Kidney epithelial cell (primary cell): ENCODE measurements at regions not wholly inside any gene's neighbourhood (a gene's known extent, or its start where the extent isn't known, plus 50 kb on each side); places are given as distances from the start of the nearest gene placed in this dataset.

Experiments
- DNase-seq: peaks from one replicate; pipeline ENCODE4 v3.0.0-alpha.2; 2010; ENCODE audit warnings: low read depth
- H3K27me3 ChIP-seq: 2 replicates; pipeline ENCODE4 v1.6.0; 2011; ENCODE audit warnings: low read length; ENCODE audit not compliant: control insufficient read depth, insufficient read depth
- H3K36me3 ChIP-seq: 2 replicates; pipeline ENCODE4 v1.5.1; 2011; ENCODE audit warnings: low read length; ENCODE audit not compliant: control insufficient read depth, insufficient read depth
- H3K4me3 ChIP-seq: 2 replicates; pipeline ENCODE4 v1.5.1; 2011; ENCODE audit warnings: low read depth, mild to moderate bottlenecking, control low read depth, low read length
- CTCF ChIP-seq: IDR thresholded peaks from 2 replicates; pipeline ENCODE4 v1.5.1; 2011; ENCODE audit warnings: mild to moderate bottlenecking, moderate library complexity, low read length, control low read depth, inconsistent platforms; ENCODE audit not compliant: insufficient read depth, poor library complexity, severe bottlenecking

- no peaks in the 10 kb centered on the region for H3K27me3 ChIP-seq
- H3K4me3 ChIP-seq: no peak overlapping the region
- H3K36me3 ChIP-seq: no peaks in the 10 kb centered on the region
- no peak for TF ChIP-seq CTCF
- DNase-seq: peak; percentile 82
Observed at GRCh38 chr10:2980791-2981360, 86.5 kb upstream of the PFKP start.

GRCh38 chr10:2980116-2980515 is 87.2 kb upstream of the PFKP start:
- no peak overlapping the region for H3K4me3 ChIP-seq
- no peak for DNase-seq
- H3K27me3 ChIP-seq: no peaks in the 10 kb centered on the region
- no peak for TF ChIP-seq CTCF
- no peaks in the 10 kb centered on the region for H3K36me3 ChIP-seq

DNA sequence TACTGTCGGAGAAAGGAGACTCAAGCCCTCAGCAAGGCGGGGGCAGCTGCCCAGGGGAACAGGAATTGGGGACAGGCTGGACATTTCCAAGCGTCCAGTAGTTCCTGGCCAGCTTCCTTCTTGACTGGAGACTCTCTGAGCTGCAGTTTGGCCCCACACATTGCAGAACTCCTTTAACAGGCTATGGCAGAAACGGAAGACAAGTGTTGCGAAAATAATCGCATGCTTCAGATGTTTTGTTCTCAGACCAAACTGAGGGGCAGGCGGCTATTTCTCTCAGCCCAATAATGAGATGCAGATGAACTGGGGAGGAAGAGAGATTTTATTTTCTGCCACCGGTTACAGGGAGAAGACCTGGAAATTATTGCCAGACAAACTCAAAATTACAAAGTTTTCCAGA is 88.0 kb upstream of the PFKP start:
- Histone ChIP-seq H3K4me3 (no peak overlapping the region), H3K27me3 (no peaks in the 10 kb centered on the region), H3K36me3 (no peaks in the 10 kb centered on the region)
- no peak for DNase-seq
- TF ChIP-seq CTCF: no peak

GRCh38 chr10:2978574-2979273 is 88.6 kb upstream of the PFKP start:
- no peaks in the 10 kb centered on the region for H3K27me3 ChIP-seq

DNA sequence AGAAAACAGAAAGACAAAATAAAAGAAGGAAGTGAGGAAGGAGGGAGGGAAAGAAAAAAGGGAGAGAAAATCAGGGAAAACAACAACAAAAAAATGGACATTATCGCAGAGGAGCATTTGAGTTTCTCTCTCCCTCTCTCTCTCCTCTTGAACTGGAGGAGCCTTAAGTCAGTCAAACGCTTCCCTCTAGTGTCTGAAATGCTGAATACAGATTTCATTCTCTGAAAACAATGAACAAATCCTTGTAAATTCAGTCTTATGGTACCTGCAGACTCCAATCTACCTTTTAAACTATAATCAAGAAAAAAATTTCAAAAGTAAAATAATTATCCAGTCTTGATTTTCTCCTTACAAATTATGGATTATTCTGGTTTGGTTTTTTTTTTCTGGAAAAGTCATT is 89.2 kb upstream of the PFKP start:
- Histone ChIP-seq H3K4me3 (no peak overlapping the region), H3K27me3 (no peaks in the 10 kb centered on the region), H3K36me3 (no peaks in the 10 kb centered on the region)
- peak; percentile 59 for TF ChIP-seq CTCF
- DNase-seq: no peak

More at GRCh38 chr10:2978574-2979273, 88.6 kb upstream of the PFKP start:
- no peak overlapping the region for H3K4me3 ChIP-seq
- no peaks in the 10 kb centered on the region for H3K36me3 ChIP-seq
- TF ChIP-seq CTCF: no peak
- no peak for DNase-seq
